ENCODE measurements at regions not wholly inside any gene's neighbourhood (a gene's known extent, or its start where the extent isn't known, plus 50 kb on each side); places are given as distances from the start of the nearest gene placed in this dataset.

DNA sequence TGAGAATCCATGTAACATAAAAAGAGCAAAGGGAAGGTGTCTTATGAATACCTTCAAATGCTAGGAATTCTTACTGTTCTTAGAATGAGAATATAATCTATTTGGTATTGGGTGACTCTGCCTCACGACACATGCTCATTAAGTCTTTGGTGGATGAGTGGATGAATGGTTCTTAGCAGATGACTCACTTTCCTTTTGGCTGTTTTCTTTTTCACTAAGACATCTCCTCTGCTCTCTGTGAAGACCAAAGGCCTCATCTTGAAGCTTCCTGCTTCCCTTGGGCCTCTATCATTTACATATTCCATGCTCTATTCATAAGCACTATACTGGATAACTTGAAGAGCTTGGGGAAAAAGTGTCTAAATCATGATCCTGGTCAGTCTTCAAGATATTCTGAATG lies 468.1 kb downstream of the SPATA31D1 start:
- no peaks in the 10 kb centered on the region for H4K20me1 ChIP-seq (ENCODE audit: insufficient read depth)
- ATAC-seq (no peak), DNase-seq (ENCODE audit: low read depth, low spot score) (no peak)
- intact Hi-C loops (cut with micrococcal nuclease): no loop called here
- H3K79me2 ChIP-seq (ENCODE audit: insufficient read depth, low read length): no peaks in the 10 kb centered on the region
- ChIA-PET CTCF (no interaction called here), RAD21 (ENCODE audit: low non-redundant PET in 1 of 2, low total read pairs in 2 of 2, uncharacterized antibody in 2 of 2, unreplicated experiment in 2 of 2) (no interaction called here), POLR2A (no interaction called here)
- H3K4me3 ChIP-seq (replicated peaks in 1 of 2; ENCODE audit: low read depth in 1 of 2, low read length in 2 of 2): no peak overlapping the region
- no peaks in the 10 kb centered on the region for H3K4me1 ChIP-seq (ENCODE audit: control insufficient read depth in 1 of 2, insufficient read depth in 2 of 2, low read length in 2 of 2)
- no peaks in the 10 kb centered on the region for H3K9me2 ChIP-seq (ENCODE audit: insufficient read depth)
- BruUV-seq (replicated peaks): no TSS peak
- no peak overlapping the region for H2AFZ ChIP-seq (ENCODE audit: low read depth, low read length, poor library complexity, severe bottlenecking)
- TF ChIP-seq YY1 (IDR thresholded peaks at IDR 0.05; ENCODE audit: extremely low read depth, insufficient replicate concordance, low read depth, low read length) (no peak), SRF (IDR thresholded peaks at IDR 0.05; ENCODE audit: low read depth) (no peak), POLR2AphosphoS5 (IDR thresholded peaks at IDR 0.05; ENCODE audit: low read depth, low read length) (no peak), JUND (IDR thresholded peaks at IDR 0.05) (no peak), REST (IDR thresholded peaks at IDR 0.05; ENCODE audit: low read depth) (no peak), ZFX (IDR thresholded peaks at IDR 0.05) (no peak), ATF3 (IDR thresholded peaks at IDR 0.05) (no peak), TCF7L2 (IDR thresholded peaks at IDR 0.05; ENCODE audit: borderline replicate concordance, extremely low read depth, insufficient read depth, insufficient read length) (no peak), SP1 (IDR thresholded peaks at IDR 0.05; ENCODE audit: low read depth) (no peak), ZNF274 (IDR thresholded peaks at IDR 0.05; ENCODE audit: low read depth, low read length) (no peak), ELF1 (IDR thresholded peaks at IDR 0.05; ENCODE audit: borderline replicate concordance, low read depth) (no peak), POLR2A (IDR thresholded peaks at IDR 0.05; ENCODE audit: borderline replicate concordance, extremely low read depth, insufficient read depth, insufficient read length) (no peak)
- TF ChIP-seq, protein P1, sequence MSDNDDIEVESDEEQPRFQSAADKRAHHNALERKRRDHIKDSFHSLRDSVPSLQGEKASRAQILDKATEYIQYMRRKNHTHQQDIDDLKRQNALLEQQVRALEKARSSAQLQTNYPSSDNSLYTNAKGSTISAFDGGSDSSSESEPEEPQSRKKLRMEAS (IDR thresholded peaks at IDR 0.05): no peak
- no peak overlapping the region for H3K27ac ChIP-seq (ENCODE audit: low read depth, low read length)
- peaks cover 0 to 4% of the 10 kb centered on the region in 2 experiments; a peak in 2 of 4 replicates for H3K9me3 ChIP-seq (ENCODE audit: control insufficient read depth in 1 of 2, insufficient read depth in 1 of 2, low read depth in 1 of 2, low read length in 2 of 2)
- H3K36me3 ChIP-seq (ENCODE audit: control insufficient read depth in 1 of 2, insufficient read depth in 2 of 2, low read length in 2 of 2): no peaks in the 10 kb centered on the region
- no peak overlapping the region for H3K4me2 ChIP-seq (ENCODE audit: low read length)
- H3K9ac ChIP-seq (ENCODE audit: low read length): no peak overlapping the region
- no peaks in the 10 kb centered on the region for H3K27me3 ChIP-seq (ENCODE audit: insufficient read depth, low read length)
